ENCODE measurements at regions not wholly inside any gene's neighbourhood (a gene's known extent, or its start where the extent isn't known, plus 50 kb on each side); places are given as distances from the start of the nearest gene placed in this dataset.

DNA sequence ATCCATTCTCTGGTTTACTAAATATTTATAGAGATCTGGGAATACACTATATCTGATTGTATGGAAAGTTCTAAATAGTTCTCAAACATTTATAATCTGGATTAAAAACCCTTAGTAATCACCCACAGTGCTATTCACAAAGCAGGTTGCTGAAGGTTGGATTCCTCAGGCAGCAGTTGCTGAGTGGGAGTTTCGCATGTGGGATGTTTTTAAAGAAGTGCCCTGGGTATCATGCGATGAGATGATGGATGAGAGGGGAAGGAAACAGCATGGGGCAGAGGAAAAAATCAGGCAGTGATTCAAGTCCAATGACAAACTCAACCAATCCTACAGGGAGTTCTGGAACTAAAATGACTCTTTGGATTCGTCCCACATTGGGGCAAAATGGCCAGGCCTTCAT is 85.3 kb upstream of the GALNT2 start:
- no peak for DNase-seq

GRCh38 chr1:229984310-229984991 is 82.6 kb upstream of the GALNT2 start:
- DNase-seq: no peak

- DNase-seq: no peak
These were observed 81.9 kb upstream of the GALNT2 start for GRCh38 chr1:229984992-229985612.

DNA sequence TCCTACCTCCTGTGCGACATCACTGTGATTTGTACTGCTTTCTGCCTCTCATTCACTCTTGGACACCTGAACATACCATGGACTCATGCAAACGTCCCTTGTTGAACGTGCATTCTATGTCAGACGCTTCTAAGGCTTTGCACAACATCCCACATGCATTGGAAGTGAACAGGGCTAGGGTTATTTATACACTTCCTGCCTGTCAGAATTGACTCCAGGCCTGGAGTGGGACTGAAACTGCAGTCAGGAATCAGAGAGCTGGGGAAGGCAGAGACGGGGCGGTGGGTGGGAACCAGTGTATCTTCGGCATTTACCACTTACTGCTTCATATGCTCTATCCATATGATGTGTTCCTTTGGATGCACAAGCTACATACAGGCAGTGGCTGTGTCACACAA is 81.4 kb upstream of the GALNT2 start:
- no peak for DNase-seq

DNA sequence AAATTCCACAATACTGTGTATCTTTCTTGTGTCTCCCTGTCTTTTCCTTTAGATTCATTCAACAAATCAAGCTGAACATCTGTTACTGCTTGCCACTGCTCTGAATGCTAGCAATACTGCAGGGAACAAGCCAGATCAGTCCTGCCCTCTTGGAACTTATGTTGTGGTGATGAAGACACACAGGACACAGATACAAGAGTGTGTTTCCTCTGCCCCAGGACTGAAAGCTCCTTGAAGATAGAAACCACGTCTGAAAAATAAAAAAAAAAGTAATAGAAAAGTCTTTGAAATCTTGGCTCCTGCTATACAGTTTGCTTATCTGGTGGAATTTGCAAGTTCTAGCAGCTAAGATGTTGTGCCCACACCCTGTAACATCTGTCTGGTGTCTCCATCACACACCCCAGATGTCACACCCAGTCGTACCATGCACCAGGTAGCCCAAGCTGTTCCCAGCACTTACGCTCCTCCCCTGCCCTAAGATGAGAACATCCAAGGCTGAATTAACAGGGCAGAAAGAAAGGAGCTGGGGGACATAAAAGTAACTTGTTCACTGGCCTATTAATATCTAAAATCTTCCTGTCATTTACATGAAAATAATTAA is 80.2 kb upstream of the GALNT2 start:
- DNase-seq: no peak

DNA sequence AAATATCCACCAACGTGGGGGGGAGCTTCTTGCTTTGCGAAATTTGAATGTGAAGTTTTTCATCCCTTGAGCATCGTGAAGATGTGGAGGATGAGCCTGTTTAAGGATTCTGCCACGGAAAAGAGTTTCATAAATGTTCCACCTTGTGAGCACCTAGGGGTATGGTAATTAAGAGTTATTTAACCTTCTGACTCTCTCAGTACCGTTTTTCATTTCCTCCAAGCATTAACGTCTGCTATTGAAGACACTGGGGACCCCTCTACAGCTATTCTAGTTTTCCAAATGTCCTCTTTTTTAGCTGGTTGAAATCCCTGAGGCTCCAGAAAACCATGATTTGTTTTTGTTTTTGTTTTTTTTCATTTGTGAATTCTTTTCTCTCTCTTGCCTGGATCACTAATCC is 79.1 kb upstream of the GALNT2 start:
- no peak for DNase-seq

DNA sequence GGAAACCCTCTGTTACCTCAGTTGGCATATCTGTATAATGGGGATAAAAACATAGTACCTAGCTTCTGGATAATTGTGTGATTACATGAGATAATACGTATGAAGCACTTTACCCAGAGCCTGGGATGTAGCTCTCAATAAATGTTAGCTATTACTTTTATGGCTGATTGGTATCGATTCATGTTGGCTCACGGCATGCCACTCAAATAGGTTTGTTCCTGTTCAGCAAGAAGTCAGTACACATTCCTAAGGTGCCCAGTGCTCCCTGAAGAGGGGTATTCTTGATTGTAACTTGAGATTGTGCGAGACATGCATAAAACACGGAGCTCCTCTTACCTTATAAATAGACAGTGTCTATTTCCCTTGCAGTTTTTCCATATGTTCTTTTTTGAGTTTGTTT is 78.5 kb upstream of the GALNT2 start:
- DNase-seq: no peak

GRCh38 chr1:229989591-229990248 is 77.3 kb upstream of the GALNT2 start:
- no peak for DNase-seq

- no peak for DNase-seq
These were observed 76.7 kb upstream of the GALNT2 start for GRCh38 chr1:229990326-229990725.

DNA sequence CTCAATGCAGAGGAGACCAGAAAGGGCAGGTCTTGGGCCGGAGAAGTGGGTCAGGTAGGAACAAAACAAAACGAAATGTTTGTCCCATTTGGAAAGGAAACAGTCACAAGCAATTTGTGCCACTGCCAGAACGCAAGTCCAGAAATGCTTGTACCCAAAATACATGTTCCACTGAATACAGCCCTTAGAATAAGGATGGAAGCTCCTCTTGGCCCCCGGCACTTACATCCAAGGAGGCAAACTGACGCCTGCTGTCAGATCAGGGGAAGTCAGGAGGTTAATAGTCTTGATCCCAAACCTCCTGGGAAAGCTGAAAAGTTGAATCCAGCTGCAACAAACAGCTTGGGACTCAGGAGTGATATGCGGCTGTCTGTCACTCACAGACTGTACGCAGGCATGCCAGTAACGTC is 75.9 kb upstream of the GALNT2 start:
- DNase-seq: no peak

DNA sequence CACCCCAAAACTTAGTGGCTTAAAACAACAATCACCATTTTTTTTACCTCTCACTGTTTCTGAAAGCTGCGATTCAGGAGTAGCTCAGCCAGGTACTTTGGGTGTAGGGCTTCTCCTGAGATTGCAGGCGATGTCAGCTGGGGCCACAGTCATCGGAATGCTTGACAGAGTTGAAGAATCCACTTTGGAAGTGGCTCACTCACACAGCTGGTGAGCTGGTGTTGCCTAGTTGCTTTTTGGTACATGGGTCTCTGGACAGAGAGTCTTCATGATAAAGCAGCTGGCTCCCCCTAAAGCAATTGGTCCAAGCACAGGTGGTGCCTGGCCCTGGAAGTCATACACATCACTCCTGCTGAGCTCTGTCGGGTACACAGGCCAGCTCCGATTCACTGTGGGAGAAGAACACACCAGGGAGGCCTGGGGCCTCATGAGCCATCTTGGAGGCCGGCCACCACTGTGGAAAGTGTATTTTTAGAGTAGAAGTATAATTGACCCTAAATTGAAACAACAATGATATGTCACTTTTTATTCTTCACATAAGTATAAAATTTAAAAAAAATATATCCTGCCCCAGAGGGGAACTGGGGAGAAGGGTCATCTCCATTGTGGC is 75.2 kb upstream of the GALNT2 start:
- no peak for DNase-seq

GRCh38 chr1:229993060-229993459 is 74.0 kb upstream of the GALNT2 start:
- DNase-seq: no peak

DNA sequence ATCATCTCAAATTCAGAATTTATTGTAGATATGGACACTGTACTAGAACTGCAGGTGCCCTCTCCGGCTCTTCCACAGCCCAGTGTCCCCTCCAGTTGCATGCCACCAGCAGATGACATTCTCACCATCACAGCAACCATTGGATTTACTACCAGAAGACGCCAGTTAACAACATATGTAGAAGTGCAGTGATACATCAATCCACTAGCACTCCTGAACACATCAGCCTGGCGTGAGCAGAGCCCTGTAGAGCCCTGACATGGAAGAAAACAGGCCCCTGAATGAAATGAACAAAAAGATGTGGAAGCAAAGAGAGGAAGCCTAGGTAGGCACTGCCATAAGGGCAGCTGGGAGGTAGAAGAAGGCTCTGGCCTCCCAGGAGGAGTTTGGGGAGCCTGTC is 73.1 kb upstream of the GALNT2 start:
- DNase-seq: no peak

- DNase-seq: no peak
These were observed 67.9 kb upstream of the GALNT2 start for GRCh38 chr1:229999004-229999670.

- no peak for DNase-seq
These were observed 66.4 kb upstream of the GALNT2 start for GRCh38 chr1:230000493-230001184.

GRCh38 chr1:230002164-230002803 is 64.8 kb upstream of the GALNT2 start:
- no peak for DNase-seq

DNA sequence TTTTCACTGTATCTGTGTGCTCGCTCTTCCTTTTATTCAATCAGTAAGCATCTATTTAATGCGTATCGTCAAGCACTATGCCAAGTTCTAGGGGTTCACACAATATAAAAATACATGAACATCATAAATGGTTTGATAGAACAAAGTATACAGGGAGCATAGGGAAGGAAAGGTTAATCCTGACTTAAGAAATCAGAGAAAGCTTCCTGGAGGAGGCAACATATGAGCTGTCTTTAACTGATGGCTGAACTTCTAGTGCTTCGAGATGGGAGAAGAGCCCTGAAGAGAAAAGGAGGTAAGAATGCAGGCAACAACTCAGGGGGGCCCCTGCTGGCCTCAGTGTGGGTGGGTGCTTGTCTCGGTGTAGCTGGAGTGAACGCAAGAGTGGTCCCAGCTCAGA is 63.6 kb upstream of the GALNT2 start:
- DNase-seq: no peak

GRCh38 chr1:230005040-230005439 is 62.0 kb upstream of the GALNT2 start:
- no peak for DNase-seq

DNA sequence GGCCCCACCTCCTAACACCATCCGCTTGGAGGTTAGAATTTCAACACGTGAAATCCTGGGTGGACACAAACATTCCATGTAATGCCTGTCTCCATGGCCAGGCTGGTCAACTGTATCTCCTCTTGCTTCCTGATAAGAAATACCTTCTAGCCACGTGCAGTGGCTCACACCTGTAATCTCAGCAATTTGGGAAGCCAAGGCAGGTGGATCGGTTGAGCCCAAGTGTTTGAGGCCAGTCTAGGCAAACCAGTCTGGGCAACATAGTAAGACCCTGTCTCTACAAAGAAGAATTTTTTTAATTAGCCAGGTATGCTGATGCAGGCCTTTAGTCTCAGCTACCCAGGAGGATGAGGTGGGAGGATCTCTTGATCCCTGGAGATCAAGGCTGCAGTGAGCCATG is 58.3 kb upstream of the GALNT2 start:
- no peak for DNase-seq

DNA sequence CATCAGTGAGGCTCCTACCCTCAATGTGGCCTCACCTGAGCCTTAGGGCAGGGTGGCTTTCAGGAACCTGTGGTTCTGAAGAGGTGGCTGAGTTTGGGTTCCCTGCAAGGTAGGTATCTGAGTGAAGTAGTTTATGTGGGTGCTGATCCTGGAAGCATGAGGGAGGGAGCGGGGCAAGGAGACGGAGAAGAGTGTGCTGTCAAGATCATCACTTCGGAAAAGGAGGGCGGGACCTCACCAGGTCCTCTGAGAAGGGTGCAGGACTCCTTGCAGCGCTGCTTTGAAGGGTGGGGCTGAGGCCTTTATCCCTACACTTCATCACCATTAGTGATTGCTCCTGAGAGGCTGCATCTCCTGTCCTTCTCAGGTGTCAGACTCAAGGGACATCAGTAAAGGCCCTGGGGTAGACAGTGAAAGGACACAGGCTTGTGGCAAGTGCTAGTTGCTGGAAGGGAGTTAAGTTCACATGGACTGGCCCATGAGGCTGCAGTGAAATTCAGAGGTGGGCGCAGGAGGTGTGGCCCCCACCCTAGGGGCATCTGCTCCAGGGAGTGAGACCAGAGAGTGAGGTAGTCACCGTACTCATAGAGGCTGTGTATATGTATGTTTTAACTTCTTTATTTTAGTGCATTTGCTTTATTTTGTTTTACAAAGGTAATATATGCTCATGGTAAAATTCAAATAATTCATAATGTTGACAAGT is 57.3 kb upstream of the GALNT2 start:
- no peak for DNase-seq

Data from activated CD4-positive, alpha-beta T cell treated with anti-CD3 and anti-CD28 coated beads, Interleukin-2, amount 50 U/mL, for 16 hours (primary cell).